K562 (cell line): ENCODE measurements at regions not wholly inside any gene's neighbourhood (a gene's known extent, or its start where the extent isn't known, plus 50 kb on each side); places are given as distances from the start of the nearest gene placed in this dataset.
"Not testable (repeated sequence)": the region's sequence is repeated elsewhere in the genome, so short reads cannot be mapped to it uniquely, and the experiment has no call there.

ENCODE experiments used
- ATAC-seq: fragments of 200-7000 bp; cut with Tn5 transposase; 3 replicates; pipeline ENCODE4 v1.9.1; 2020; ENCODE audit warnings: moderate library complexity
- BruUV-seq: library from RNA; stranded (reverse); fragments of 400-500 nt; replicated peaks from 2 replicates; lab custom pipeline; 2021; lab: Mats Ljungman, UMichigan
- CTCF ChIA-PET: fragments of 300-600 bp; formaldehyde crosslinking; extraction: SDS; loops from one replicate; lab custom pipeline; 2021; ENCODE audit warnings: low intra/inter-chr PET ratio; lab: Yijun Ruan, JAX
- POLR2A ChIA-PET: fragments of 300-600, 350-650 bp; sonication (Branson Sonifier 250); formaldehyde crosslinking; extraction: SDS; loops from one replicate; lab custom pipeline; 2021; ENCODE audit warnings: antibody characterized with exemption, inconsistent platforms; lab: Yijun Ruan, JAX
- DNase-seq, 4 experiments: peaks; one replicate each; pipeline versions ENCODE4 v3.0.0 to v3.0.0-alpha.2; 2011 to 2018; ENCODE audit warnings: low spot score in 3 of 4, mixed read lengths in 3 of 4; ENCODE audit errors: extremely low read depth in 1 of 4
- FAIRE-seq: peaks from 2 replicates; lab custom pipeline; 2011; peaks lifted over from hg19 to GRCh38; lab: Jason Lieb, UNC
- H2AFZ ChIP-seq: 2 replicates; pipeline ENCODE4 v1.6.0; 2011; ENCODE audit warnings: low read depth, low read length, control low read depth, inconsistent platforms
- H3K27ac ChIP-seq: fragments of 200-600 bp; 3 replicates; pipeline ENCODE4 v1.8.0; 2011; ENCODE audit warnings: low read depth, mild to moderate bottlenecking, control low read depth, inconsistent platforms, low read length, moderate library complexity, mixed read lengths; ENCODE audit errors: extremely low read depth
- H3K27me3 ChIP-seq, 2 experiments: fragments of 300-600 bp in 1 of 2; 2 replicates in 1 of 2; 3 replicates in 1 of 2; pipeline versions ENCODE4 v1.6.0 to v1.8.0; 2011; ENCODE audit warnings: inconsistent platforms in 2 of 2, low read length in 2 of 2, mild to moderate bottlenecking in 1 of 2, mixed read lengths in 1 of 2, moderate library complexity in 1 of 2; ENCODE audit not compliant: control insufficient read depth in 2 of 2, insufficient read depth in 2 of 2
- H3K36me3 ChIP-seq: fragments of 300-600 bp; 3 replicates; pipeline ENCODE4 v1.8.0; 2011; ENCODE audit warnings: mild to moderate bottlenecking, low read length, inconsistent platforms; ENCODE audit not compliant: control insufficient read depth, insufficient read depth
- H3K4me1 ChIP-seq, 2 experiments: fragments of 200-600 bp in 1 of 2; replicated peaks in 1 of 2; 2 replicates in 1 of 2; 3 replicates in 1 of 2; pipeline versions ENCODE4 v1.5.1 to v1.8.0; 2011; ENCODE audit warnings: inconsistent platforms in 2 of 2, low read length in 2 of 2, mild to moderate bottlenecking in 1 of 2, mixed read lengths in 1 of 2, moderate library complexity in 1 of 2; ENCODE audit not compliant: control insufficient read depth in 2 of 2, insufficient read depth in 2 of 2
- H3K4me2 ChIP-seq: 2 replicates; pipeline ENCODE4 v1.6.1; 2011; ENCODE audit warnings: low read length, control low read depth, inconsistent platforms, mixed read lengths; ENCODE audit not compliant: insufficient read depth
- H3K4me3 ChIP-seq: fragments of 200-600 bp; sonication (generic), shearing (Covaris generic); 2 replicates; pipeline ENCODE4 v1.5.1; 2016; ENCODE audit warnings: control low read depth, inconsistent platforms
- H3K79me2 ChIP-seq: fragments of 200-600 bp; 3 replicates; pipeline ENCODE4 v1.8.0; 2011; ENCODE audit warnings: low read length, inconsistent platforms; ENCODE audit not compliant: control insufficient read depth, insufficient read depth
- H3K9ac ChIP-seq, 2 experiments: 2 replicates each; pipeline versions ENCODE4 v1.6.0 to v1.6.1; 2011; ENCODE audit warnings: low read depth in 2 of 2, low read length in 2 of 2, control low read depth in 1 of 2, inconsistent platforms in 1 of 2, mild to moderate bottlenecking in 1 of 2, mixed read lengths in 1 of 2; ENCODE audit not compliant: insufficient read depth in 1 of 2
- H3K9me1 ChIP-seq: one replicate; pipeline ENCODE4 v1.6.0; 2011; ENCODE audit warnings: inconsistent platforms, mild to moderate bottlenecking, low read length, moderate library complexity; ENCODE audit not compliant: control insufficient read depth, insufficient read depth
- H3K9me3 ChIP-seq: replicated peaks from 2 replicates; pipeline ENCODE4 v1.5.1; 2011; ENCODE audit warnings: low read depth, low read length, inconsistent platforms; ENCODE audit not compliant: control insufficient read depth, insufficient read depth
- H4K20me1 ChIP-seq: replicated peaks from 2 replicates; pipeline ENCODE4 v1.6.1; 2011; ENCODE audit warnings: low read length, inconsistent platforms, mixed read lengths; ENCODE audit not compliant: control insufficient read depth, insufficient read depth
- CTCF ChIP-seq, 3 experiments: IDR thresholded peaks in 2 of 3; conservative IDR thresholded peaks in 1 of 3; 2 replicates each; pipeline ENCODE4 v1.5.1; 2011 to 2012; ENCODE audit warnings: low read length in 3 of 3, mild to moderate bottlenecking in 3 of 3, control low read depth in 2 of 3, improper control_type of control experiment in 1 of 3, inconsistent platforms in 1 of 3, low read depth in 1 of 3, mixed read lengths in 1 of 3, moderate library complexity in 1 of 3; ENCODE audit not compliant: insufficient read depth in 2 of 3
- NCOR1 ChIP-seq: fragments of 450-650 bp; IDR thresholded peaks from 2 replicates; pipeline ENCODE4 v1.6.1; 2016; ENCODE audit warnings: mild to moderate bottlenecking, moderate library complexity
- NFYB ChIP-seq: IDR thresholded peaks from 2 replicates; pipeline ENCODE4 v1.6.1; 2011; ENCODE audit warnings: mild to moderate bottlenecking, moderate library complexity; ENCODE audit not compliant: insufficient read length; ENCODE audit errors: extremely low read depth
- SMARCC2 ChIP-seq: fragments of 450-650 bp; IDR thresholded peaks from 2 replicates; pipeline ENCODE4 v1.6.1; 2017; ENCODE audit warnings: antibody characterized with exemption, moderate library complexity, mild to moderate bottlenecking, low read depth
- U2AF1 ChIP-seq: fragments of 200-400 bp; formaldehyde crosslinking; optimal IDR thresholded peaks from 2 replicates; pipeline ENCODE3; 2017; ENCODE audit warnings: mild to moderate bottlenecking, low read depth, low read length, moderate library complexity
- ZNF232 ChIP-seq: sonication (generic); formaldehyde crosslinking; IDR thresholded peaks from 2 replicates; pipeline ENCODE4 v1.8.0; 2022; ENCODE audit warnings: mild to moderate bottlenecking, missing genetic modification reagents
- WGBS: fragments of 100-300 bp; shearing (Covaris generic); methylation state at CpG from one replicate; pipeline ENCODE4 v1.1.6; 2016; ENCODE audit warnings: low coverage, mixed read lengths; ENCODE audit not compliant: insufficient coverage; ENCODE audit errors: missing lambda C conversion rate; 5-methylcytosine and 5-hydroxymethylcytosine counted together
- in situ Hi-C: fragments of 300-500 bp; cut with MboI; formaldehyde crosslinking; loops from 4 replicates; pipeline ENCODE4 v1.15.0; 2018; ENCODE audit warnings: inconsistent platforms, mixed read lengths
- intact Hi-C: fragments of 100-400 bp; cut with micrococcal nuclease; formaldehyde crosslinking; loops from 2 replicates; pipeline ENCODE4 v1.14.2; 2022

DNA sequence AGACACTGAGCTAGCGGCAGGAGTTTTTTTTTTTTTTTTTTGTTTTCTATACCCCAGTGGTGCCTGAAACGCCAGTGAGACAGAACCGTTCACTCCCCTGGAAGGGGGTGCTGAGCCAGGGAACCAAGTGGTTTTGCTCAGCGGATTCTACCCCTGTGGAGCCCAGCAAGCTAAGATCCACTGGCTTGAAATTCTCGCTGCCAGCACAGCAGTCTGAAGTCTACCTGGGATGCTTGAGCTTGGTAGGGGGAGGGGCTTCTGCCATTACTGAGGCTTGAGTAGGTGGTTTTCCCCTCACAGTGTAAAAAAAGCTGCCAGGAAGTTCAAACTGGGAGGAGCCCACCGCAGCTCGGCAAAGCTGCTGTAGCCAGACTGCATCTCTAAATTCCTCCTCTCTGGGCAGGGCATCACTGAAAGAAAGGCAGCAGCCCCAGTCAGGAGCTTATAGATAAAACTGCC, 173.0 kb downstream of the DMAC1 start:
- H3K9me3 ChIP-seq, H3K4me2 ChIP-seq, FAIRE-seq, H3K9me1 ChIP-seq, H3K27ac ChIP-seq, H3K79me2 ChIP-seq, in situ Hi-C loops, H4K20me1 ChIP-seq, CTCF ChIA-PET, intact Hi-C loops, H3K4me3 ChIP-seq, H3K9ac ChIP-seq, ATAC-seq, H2AFZ ChIP-seq, BruUV-seq, H3K27me3 ChIP-seq, H3K4me1 ChIP-seq, H3K36me3 ChIP-seq, DNase-seq: not testable (repeated sequence)
- WGBS, result 0% methylated on average over 1 of the region's 7 CpGs
- POLR2A ChIA-PET, result interaction anchor here (0.6 kb wide), 1 partner anchor 8 kb away, joined by 4 read pairs; no protein-coding TSS in a partner anchor

- 0% methylated on average over 1 of the region's 2 CpGs for WGBS
- TF ChIP-seq CTCF (IDR thresholded peaks at IDR 0.05 in 2 of 3, conservative IDR thresholded peaks at IDR 0.05 in 1 of 3; ENCODE audit: insufficient read depth in 2 of 3, low read depth in 1 of 3, low read length in 3 of 3) (no peak), NCOR1 (no peak), NFYB (no peak), SMARCC2 (no peak), ZNF232 (no peak), U2AF1 (no peak)
- BruUV-seq, result no TSS peak
- no peaks in the 10 kb centered on the region for H3K27me3 ChIP-seq
- H3K4me1 ChIP-seq, result no peaks in the 10 kb centered on the region
- no peaks in the 10 kb centered on the region for H3K36me3 ChIP-seq
- intact Hi-C loops (no loop called here), in situ Hi-C loops (no loop called here)
- no peaks in the 10 kb centered on the region for H3K79me2 ChIP-seq
- H3K9me1 ChIP-seq, result no peaks in the 10 kb centered on the region
- no peak overlapping the region for H3K9ac ChIP-seq
- no peak overlapping the region for H3K27ac ChIP-seq
- no peak overlapping the region for H3K4me2 ChIP-seq
- H2AFZ ChIP-seq, result no peak overlapping the region
- FAIRE-seq, result no peak
- no peaks in the 10 kb centered on the region for H4K20me1 ChIP-seq
- ChIA-PET POLR2A (no interaction called here), CTCF (no interaction called here)
- H3K9me3 ChIP-seq, result no peaks in the 10 kb centered on the region
- H3K4me3 ChIP-seq, result no peak overlapping the region
- DNase-seq, result no peak
- no peak for ATAC-seq
These were observed 177.1 kb downstream of the DMAC1 start for GRCh38 chr9:7622481-7622880.
